HepG2 (cell line): ENCODE measurements at regions not wholly inside any gene's neighbourhood (a gene's known extent, or its start where the extent isn't known, plus 50 kb on each side); places are given as distances from the start of the nearest gene placed in this dataset.

ENCODE experiments used
- ATAC-seq: fragments of 200-7000 bp; cut with Tn5 transposase; 3 replicates; pipeline ENCODE4 v1.9.1; 2020; ENCODE audit warnings: mild to moderate bottlenecking, moderate library complexity
- BruUV-seq: library from RNA; stranded (reverse); fragments of 400-500 nt; replicated peaks from 2 replicates; lab custom pipeline; 2021; lab: Mats Ljungman, UMichigan
- CTCF ChIA-PET: fragments of 300-600 bp; formaldehyde crosslinking; extraction: SDS; loops from one replicate; lab custom pipeline; 2021; ENCODE audit warnings: low total read pairs, inconsistent platforms, low intra/inter-chr PET ratio; lab: Yijun Ruan, JAX
- POLR2A ChIA-PET: fragments of 350-600 bp; sonication (Branson Sonifier 250); formaldehyde crosslinking; loops from one replicate; lab custom pipeline; 2020; ENCODE audit warnings: antibody characterized with exemption, inconsistent platforms; lab: Yijun Ruan, JAX
- DNase-seq: peaks from one replicate; pipeline ENCODE4 v3.0.0-alpha.2; 2015; ENCODE audit warnings: low spot score
- FAIRE-seq: peaks from 3 replicates; lab custom pipeline; 2011; peaks lifted over from hg19 to GRCh38; lab: Jason Lieb, UNC
- H2AFZ ChIP-seq: one replicate; pipeline ENCODE4 v1.6.1; 2011; ENCODE audit warnings: low read length, inconsistent platforms
- H3K27ac ChIP-seq: fragments of 300-600 bp; 3 replicates; pipeline ENCODE4 v1.8.0; 2011; ENCODE audit warnings: mixed run types, mild to moderate bottlenecking, mixed read lengths, low read length, inconsistent platforms; ENCODE audit not compliant: insufficient read depth; ENCODE audit errors: extremely low read length
- H3K27me3 ChIP-seq, 2 experiments: fragments of 200-600 bp in 1 of 2; 2 replicates in 1 of 2; 3 replicates in 1 of 2; pipeline versions ENCODE4 v1.6.0 to v1.8.0; 2011; ENCODE audit warnings: low read length in 2 of 2, mild to moderate bottlenecking in 2 of 2, moderate library complexity in 2 of 2, inconsistent platforms in 1 of 2; ENCODE audit not compliant: insufficient read depth in 2 of 2, control insufficient read depth in 1 of 2
- H3K36me3 ChIP-seq, 2 experiments: fragments of 200-600 bp in 1 of 2; replicated peaks in 1 of 2; 2 replicates in 1 of 2; 3 replicates in 1 of 2; pipeline versions ENCODE4 v1.5.1 to v1.8.0; 2011; ENCODE audit warnings: low read length in 2 of 2, inconsistent platforms in 1 of 2; ENCODE audit not compliant: insufficient read depth in 2 of 2, control insufficient read depth in 1 of 2
- H3K4me1 ChIP-seq: 2 replicates; pipeline ENCODE4 v1.5.1; 2012; ENCODE audit warnings: low read length, inconsistent platforms; ENCODE audit not compliant: insufficient read depth
- H3K4me2 ChIP-seq: 2 replicates; pipeline ENCODE4 v1.6.0; 2011; ENCODE audit warnings: low read depth, low read length, inconsistent platforms
- H3K4me3 ChIP-seq, 3 experiments: fragments of 200-600 bp in 1 of 3; sonication (generic), shearing (Covaris generic) in 1 of 3; replicated peaks in 1 of 3; 2 replicates each; pipeline ENCODE4 v1.5.1; 2011 to 2016; ENCODE audit warnings: low read length in 3 of 3, inconsistent platforms in 2 of 3, low read depth in 2 of 3, mild to moderate bottlenecking in 2 of 3, control low read depth in 1 of 3, mixed read lengths in 1 of 3; ENCODE audit not compliant: insufficient read depth in 1 of 3
- H3K79me2 ChIP-seq: one replicate; pipeline ENCODE4 v1.6.1; 2011; ENCODE audit warnings: low read length, inconsistent platforms; ENCODE audit not compliant: insufficient read depth
- H3K9ac ChIP-seq: 2 replicates; pipeline ENCODE4 v1.6.0; 2011; ENCODE audit warnings: mild to moderate bottlenecking, low read depth, low read length, inconsistent platforms; ENCODE audit not compliant: insufficient read depth
- H3K9me3 ChIP-seq: 2 replicates; pipeline ENCODE4 v1.5.1; 2012; ENCODE audit warnings: mild to moderate bottlenecking, low read length
- H4K20me1 ChIP-seq: 2 replicates; pipeline ENCODE4 v1.6.0; 2011; ENCODE audit warnings: inconsistent platforms, mild to moderate bottlenecking, low read length, moderate library complexity; ENCODE audit not compliant: insufficient read depth
- CBX1 ChIP-seq: IDR thresholded peaks from one replicate; pipeline ENCODE4 v1.6.1; 2016; ENCODE audit warnings: antibody characterized with exemption, low read depth
- SETDB1 ChIP-seq: sonication (generic); formaldehyde crosslinking; IDR thresholded peaks from 2 replicates; pipeline ENCODE4 v1.5.1; 2020; ENCODE audit warnings: missing genetic modification reagents, mild to moderate bottlenecking, borderline replicate concordance
- ZKSCAN5 ChIP-seq: sonication (generic); formaldehyde crosslinking; IDR thresholded peaks from 2 replicates; pipeline ENCODE4 v1.5.1; 2020; ENCODE audit warnings: mild to moderate bottlenecking, missing genetic modification reagents
- ZNF430 ChIP-seq: sonication (generic); formaldehyde crosslinking; IDR thresholded peaks from 2 replicates; pipeline ENCODE4 v1.9.0; 2021; ENCODE audit warnings: mild to moderate bottlenecking, missing genetic modification reagents
- ZNF468 ChIP-seq: sonication (generic); formaldehyde crosslinking; IDR thresholded peaks from 2 replicates; pipeline ENCODE4 v1.8.0; 2022; ENCODE audit warnings: mild to moderate bottlenecking, moderate library complexity, missing genetic modification reagents
- ZNF558 ChIP-seq: sonication (generic); formaldehyde crosslinking; IDR thresholded peaks from 2 replicates; pipeline ENCODE4 v1.9.0; 2022; ENCODE audit warnings: mild to moderate bottlenecking, missing genetic modification reagents, borderline replicate concordance
- ZNF570 ChIP-seq: sonication (generic); formaldehyde crosslinking; IDR thresholded peaks from 2 replicates; pipeline ENCODE4 v1.4.0; 2020; ENCODE audit warnings: mild to moderate bottlenecking, missing genetic modification reagents, borderline replicate concordance
- ZNF614 ChIP-seq: IDR thresholded peaks from 2 replicates; pipeline ENCODE4 v1.6.1; 2018; ENCODE audit warnings: missing biosample characterization, missing genetic modification reagents, inconsistent platforms, borderline replicate concordance
- in situ Hi-C: cut with HindIII; loops from 2 replicates; pipeline ENCODE4 v1.10.0; 2017; ENCODE audit warnings: low pct_unique_long_range_greater_than_20kb; ENCODE audit not compliant: extremely low pct_ligation_motif_present
- intact Hi-C: fragments of 100-400 bp; cut with micrococcal nuclease; formaldehyde crosslinking; loops from one replicate; pipeline ENCODE4 v1.10.0; 2022; ENCODE audit not compliant: unreplicated experiment
- TF ChIP-seq, protein P1 (sequence below): sonication (generic); formaldehyde crosslinking; IDR thresholded peaks from 2 replicates; pipeline ENCODE4 v1.4.0; 2020; ENCODE audit warnings: missing genetic modification reagents
- TF ChIP-seq, protein P2 (sequence below), 2 experiments: sonication (generic) in 1 of 2; formaldehyde crosslinking in 1 of 2; IDR thresholded peaks; 2 replicates each; pipeline versions ENCODE4 v1.6.1 to v1.9.0; 2014 to 2022; ENCODE audit warnings: antibody characterized with exemption in 1 of 2, borderline replicate concordance in 1 of 2, inconsistent platforms in 1 of 2, low read depth in 1 of 2, missing genetic modification reagents in 1 of 2
- TF ChIP-seq, protein P3 (sequence below): IDR thresholded peaks from 2 replicates; pipeline ENCODE4 v1.6.1; 2016; ENCODE audit warnings: low read depth, control low read depth

DNA sequence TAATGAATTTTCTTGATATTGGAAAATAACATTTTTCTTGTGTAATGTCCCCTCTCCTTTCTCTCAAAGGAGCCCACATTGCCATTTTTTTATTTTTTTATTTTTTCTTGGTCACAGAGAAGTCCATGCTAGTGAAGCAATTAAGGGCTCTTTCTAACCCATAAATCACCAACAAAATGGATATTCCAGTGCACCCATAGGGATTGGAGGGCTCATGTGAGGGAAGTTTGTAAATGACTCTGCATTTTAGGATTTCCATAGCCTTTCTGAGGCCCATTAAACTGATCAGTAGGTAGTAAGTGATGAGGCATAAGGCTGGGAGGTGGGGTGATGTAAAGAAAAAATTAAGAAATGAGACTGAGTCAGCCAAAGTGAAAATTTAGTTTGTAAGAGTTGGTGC, 55.9 kb upstream of the JAK1 start:
- no TSS peak for BruUV-seq
- TF ChIP-seq ZKSCAN5 (no peak), SETDB1 (CRISPR knock-in tag) (no peak), CBX1 (no peak), ZNF570 (CRISPR knock-in tag) (no peak), ZNF430 (CRISPR knock-in tag) (no peak), ZNF468 (CRISPR knock-in tag) (no peak), ZNF558 (no peak), ZNF614 (CRISPR knock-in tag) (no peak)
- TF ChIP-seq, protein P1, sequence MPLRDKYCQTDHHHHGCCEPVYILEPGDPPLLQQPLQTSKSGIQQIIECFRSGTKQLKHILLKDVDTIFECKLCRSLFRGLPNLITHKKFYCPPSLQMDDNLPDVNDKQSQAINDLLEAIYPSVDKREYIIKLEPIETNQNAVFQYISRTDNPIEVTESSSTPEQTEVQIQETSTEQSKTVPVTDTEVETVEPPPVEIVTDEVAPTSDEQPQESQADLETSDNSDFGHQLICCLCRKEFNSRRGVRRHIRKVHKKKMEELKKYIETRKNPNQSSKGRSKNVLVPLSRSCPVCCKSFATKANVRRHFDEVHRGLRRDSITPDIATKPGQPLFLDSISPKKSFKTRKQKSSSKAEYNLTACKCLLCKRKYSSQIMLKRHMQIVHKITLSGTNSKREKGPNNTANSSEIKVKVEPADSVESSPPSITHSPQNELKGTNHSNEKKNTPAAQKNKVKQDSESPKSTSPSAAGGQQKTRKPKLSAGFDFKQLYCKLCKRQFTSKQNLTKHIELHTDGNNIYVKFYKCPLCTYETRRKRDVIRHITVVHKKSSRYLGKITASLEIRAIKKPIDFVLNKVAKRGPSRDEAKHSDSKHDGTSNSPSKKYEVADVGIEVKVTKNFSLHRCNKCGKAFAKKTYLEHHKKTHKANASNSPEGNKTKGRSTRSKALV (CRISPR knock-in tag): no peak
- TF ChIP-seq, protein P2, sequence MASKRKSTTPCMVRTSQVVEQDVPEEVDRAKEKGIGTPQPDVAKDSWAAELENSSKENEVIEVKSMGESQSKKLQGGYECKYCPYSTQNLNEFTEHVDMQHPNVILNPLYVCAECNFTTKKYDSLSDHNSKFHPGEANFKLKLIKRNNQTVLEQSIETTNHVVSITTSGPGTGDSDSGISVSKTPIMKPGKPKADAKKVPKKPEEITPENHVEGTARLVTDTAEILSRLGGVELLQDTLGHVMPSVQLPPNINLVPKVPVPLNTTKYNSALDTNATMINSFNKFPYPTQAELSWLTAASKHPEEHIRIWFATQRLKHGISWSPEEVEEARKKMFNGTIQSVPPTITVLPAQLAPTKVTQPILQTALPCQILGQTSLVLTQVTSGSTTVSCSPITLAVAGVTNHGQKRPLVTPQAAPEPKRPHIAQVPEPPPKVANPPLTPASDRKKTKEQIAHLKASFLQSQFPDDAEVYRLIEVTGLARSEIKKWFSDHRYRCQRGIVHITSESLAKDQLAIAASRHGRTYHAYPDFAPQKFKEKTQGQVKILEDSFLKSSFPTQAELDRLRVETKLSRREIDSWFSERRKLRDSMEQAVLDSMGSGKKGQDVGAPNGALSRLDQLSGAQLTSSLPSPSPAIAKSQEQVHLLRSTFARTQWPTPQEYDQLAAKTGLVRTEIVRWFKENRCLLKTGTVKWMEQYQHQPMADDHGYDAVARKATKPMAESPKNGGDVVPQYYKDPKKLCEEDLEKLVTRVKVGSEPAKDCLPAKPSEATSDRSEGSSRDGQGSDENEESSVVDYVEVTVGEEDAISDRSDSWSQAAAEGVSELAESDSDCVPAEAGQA (IDR thresholded peaks at IDR 0.05; ENCODE audit: low read depth): no peak
- TF ChIP-seq, protein P2 (CRISPR knock-in tag; IDR thresholded peaks at IDR 0.05; ENCODE audit: borderline replicate concordance): no peak
- TF ChIP-seq, protein P3, sequence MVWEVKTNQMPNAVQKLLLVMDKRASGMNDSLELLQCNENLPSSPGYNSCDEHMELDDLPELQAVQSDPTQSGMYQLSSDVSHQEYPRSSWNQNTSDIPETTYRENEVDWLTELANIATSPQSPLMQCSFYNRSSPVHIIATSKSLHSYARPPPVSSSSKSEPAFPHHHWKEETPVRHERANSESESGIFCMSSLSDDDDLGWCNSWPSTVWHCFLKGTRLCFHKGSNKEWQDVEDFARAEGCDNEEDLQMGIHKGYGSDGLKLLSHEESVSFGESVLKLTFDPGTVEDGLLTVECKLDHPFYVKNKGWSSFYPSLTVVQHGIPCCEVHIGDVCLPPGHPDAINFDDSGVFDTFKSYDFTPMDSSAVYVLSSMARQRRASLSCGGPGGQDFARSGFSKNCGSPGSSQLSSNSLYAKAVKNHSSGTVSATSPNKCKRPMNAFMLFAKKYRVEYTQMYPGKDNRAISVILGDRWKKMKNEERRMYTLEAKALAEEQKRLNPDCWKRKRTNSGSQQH (CRISPR knock-in tag): no peak

More for the DNA sequence above, 55.9 kb upstream of the JAK1 start:
- Histone ChIP-seq H3K4me3 (no peak overlapping the region), H3K4me1 (no peaks in the 10 kb centered on the region), H3K9me3 (no peaks in the 10 kb centered on the region), H3K27ac (no peak overlapping the region), H3K79me2 (no peaks in the 10 kb centered on the region), H3K9ac (no peak overlapping the region), H3K36me3 (no peaks in the 10 kb centered on the region), H3K4me2 (no peak overlapping the region), H4K20me1 (no peaks in the 10 kb centered on the region), H2AFZ (no peak overlapping the region), H3K27me3 (no peaks in the 10 kb centered on the region)
- FAIRE-seq (no peak), DNase-seq (no peak), ATAC-seq (no peak)
- in situ Hi-C loops: no loop called here
- intact Hi-C loops: loop anchor here (5.0 kb wide), 1 partner anchor 1280 kb away; no protein-coding TSS in a partner anchor
- ChIA-PET CTCF (no interaction called here), POLR2A (no interaction called here)
